RCC 7860 (cell line): ENCODE measurements at regions not wholly inside any gene's neighbourhood (a gene's known extent, or its start where the extent isn't known, plus 50 kb on each side); places are given as distances from the start of the nearest gene placed in this dataset.
"Not testable (repeated sequence)": the region's sequence is repeated elsewhere in the genome, so short reads cannot be mapped to it uniquely, and the experiment has no call there.

Experiments
- DNase-seq: peaks from one replicate; pipeline ENCODE4 v3.0.0-alpha.2; 2015; ENCODE audit warnings: low spot score
- FAIRE-seq: peaks from 2 replicates; lab custom pipeline; 2012; peaks lifted over from hg19 to GRCh38; lab: Jason Lieb, UNC

DNA sequence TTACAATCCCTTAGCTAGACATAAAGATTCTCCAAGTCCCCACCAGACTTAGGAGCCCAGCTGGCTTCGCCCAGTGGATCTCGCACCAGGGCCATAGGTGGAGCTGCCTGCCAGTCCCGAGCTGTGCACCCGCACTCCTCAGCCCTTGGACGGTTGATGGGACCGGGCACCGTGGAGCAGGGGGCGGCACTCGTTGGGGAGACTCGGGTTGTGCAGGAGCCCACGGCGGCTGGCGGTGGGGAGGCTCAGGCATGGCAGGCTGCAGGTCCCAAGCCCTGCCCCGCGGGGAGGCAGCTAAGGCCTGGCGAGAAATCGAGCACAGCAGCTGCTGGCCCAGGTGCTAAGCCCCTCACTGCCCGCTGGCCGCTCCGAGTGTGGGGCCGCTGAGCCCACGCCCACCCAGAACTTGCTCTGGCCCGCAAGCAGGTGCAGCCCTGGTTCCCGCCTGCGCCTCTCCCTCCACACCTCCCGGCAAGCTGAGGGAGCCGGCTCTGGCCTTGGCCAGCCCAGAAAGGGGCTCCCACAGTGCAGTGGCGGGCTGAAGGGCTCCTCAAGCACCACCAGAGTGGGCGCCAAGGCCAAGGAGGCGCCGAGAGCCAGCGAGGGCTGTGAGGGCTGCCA lies 275.0 kb upstream of the PDE3A start:
- FAIRE-seq, DNase-seq: not testable (repeated sequence)

DNA sequence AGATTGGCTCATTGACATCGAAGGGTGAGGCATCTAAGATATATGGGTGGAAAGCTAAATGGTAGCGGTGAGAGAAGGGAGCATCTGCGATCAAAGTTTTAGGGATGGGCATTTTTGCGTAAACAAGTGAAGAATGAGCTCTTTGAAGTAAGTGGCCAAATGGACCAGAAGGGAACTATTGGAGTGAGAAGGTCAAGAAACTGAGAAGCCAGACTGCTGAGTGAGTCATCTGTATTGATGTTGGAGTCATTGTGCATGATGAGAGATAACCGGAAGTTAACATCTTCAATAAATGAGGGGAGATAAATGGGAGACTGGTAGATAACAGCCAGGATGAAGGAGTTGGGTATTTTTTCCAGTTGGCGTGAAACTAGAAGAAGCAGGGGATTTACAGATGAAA lies 271.9 kb upstream of the PDE3A start:
- FAIRE-seq (no peak), DNase-seq (no peak)

DNA sequence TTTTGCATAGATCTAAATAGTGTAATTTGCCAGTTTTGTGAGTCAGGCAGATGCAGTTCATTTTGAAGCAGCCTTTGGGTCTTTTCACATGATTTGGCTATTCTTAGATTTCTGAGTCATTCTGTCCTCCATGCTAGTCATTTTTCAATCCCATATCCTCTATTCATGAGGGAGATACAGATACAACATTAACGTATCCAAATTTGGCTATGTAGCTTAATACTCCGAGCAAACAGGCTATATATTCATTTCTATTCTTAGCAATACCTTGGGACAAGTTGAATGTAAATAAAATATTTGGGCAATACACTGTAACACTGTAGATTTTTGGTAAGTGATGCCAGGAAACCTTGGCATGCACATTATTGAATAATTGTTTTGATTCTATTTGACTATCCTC lies 270.7 kb upstream of the PDE3A start:
- DNase-seq (no peak), FAIRE-seq (no peak)

DNA sequence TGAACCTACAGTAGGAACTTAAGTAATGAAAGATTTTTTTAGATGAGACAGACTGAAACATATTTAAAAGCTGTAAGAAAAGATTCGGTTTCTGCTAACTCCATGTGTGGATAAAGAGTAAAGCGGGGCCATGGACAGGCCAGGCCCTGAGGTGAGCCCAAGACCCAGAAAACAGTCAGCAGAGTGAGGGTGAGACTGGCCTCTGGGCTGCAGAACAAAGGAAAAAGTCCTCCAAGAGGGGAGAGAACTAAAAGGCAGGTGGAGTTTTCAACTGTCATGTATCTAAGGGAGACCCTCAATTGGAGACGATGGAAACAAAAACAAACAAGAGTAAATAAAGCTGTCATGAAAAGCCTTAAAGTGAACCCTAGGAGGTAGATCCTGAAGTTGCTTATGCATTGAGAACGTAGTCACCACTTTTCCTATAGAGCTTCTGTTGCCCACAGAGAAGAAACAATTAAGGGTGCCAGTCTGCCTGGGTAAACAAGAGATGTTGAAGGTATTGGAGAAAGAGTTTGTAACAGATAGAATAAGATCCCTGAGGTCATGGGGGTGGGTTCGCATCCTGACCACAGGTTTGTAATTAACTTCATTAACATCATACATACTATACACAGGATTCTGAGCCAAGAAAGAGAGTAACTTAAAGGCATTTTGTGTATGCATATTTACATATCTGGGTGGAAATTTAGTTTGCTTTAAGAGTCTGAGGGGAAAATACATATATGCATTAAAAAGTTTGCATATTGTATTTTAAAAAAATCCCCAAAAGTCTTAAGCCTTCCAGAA lies 268.7 kb upstream of the PDE3A start:
- FAIRE-seq: no peak
- DNase-seq: no peak

DNA sequence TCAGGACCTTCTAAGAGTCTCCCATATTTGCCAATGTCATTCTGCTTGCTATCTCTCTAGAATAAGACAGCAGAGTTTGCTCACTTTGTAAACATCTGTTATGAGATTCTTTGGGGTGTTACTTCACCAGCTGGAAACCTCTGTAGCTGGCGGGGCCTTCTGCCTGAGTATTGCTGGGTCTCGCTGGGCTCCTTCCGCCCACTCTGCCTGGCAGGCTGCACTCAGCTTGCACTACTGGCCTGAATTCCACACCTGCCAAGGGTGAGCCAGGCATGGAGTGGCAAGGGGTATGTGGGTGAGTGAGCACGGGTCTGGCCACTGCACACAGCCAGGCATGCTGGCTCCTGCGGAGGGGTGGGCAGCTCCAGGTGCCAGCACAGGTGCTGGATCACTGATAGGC lies 267.3 kb upstream of the PDE3A start:
- FAIRE-seq: no peak
- no peak for DNase-seq

GRCh38 chr12:20105943-20106342 lies 262.4 kb upstream of the PDE3A start:
- DNase-seq (no peak), FAIRE-seq (no peak)

DNA sequence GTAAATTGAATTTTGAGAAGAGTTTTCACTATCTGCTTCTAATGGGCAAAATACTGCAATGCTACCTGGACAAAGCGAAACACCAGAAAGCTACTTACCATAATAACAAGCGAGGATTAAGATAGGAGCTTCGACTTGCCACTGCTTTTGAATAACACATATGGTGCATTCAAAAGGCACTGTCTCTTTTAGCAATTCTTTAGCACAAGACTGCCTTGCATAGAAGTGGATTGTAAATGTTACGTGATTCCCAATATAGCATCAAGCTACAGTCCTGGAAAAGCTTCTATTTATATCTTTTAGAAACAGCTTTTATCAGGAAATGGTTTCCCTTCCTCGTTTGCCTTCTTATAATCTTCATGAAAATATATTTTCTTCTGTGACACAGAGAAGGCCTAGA lies 258.7 kb upstream of the PDE3A start:
- FAIRE-seq: no peak
- no peak for DNase-seq

DNA sequence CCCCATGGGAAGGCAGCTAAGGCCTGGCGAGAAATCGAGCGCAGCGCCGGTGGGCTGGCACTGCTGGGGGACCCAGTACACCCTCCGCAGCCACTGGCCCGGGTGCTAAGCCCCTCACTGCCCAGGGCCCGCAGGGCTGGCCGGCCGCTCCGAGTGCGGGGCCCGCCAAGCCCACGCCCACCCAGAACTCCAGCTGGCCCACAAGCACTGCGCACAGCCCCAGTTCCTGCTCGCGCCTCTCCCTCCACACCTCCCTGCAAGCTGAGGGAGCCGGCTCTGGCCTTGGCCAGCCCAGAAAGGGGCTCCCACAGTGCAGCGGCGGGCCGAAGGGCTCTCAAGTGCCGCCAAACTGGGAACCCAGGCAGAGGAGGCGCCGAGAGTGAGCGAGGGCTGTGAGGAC lies 253.0 kb upstream of the PDE3A start:
- DNase-seq, FAIRE-seq: not testable (repeated sequence)

GRCh38 chr12:20119596-20120402 lies 248.5 kb upstream of the PDE3A start:
- no peak for FAIRE-seq
- DNase-seq: no peak

GRCh38 chr12:20120403-20120725 lies 248.0 kb upstream of the PDE3A start:
- DNase-seq: no peak
- no peak for FAIRE-seq

GRCh38 chr12:20122274-20122673 lies 246.1 kb upstream of the PDE3A start:
- FAIRE-seq (no peak), DNase-seq (no peak)

DNA sequence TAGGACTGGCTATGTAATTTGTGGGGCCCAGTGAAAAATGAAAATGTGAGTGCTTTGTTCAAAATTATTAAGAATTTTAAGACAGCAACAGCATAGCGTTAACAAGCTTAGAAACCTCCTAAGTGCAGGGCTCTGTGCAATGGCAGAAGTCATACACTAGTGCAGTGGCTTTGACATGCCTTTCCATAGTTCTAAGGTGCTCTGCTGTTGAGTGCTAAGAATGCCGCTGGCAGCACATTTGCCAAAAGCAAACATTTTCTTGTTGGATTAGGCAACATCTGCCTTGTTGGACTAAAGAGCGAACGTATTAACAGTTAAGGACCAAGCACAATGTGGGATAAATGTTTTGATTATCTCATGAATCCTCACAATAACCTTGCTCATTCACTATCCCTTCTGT lies 244.9 kb upstream of the PDE3A start:
- DNase-seq (no peak), FAIRE-seq (no peak)

DNA sequence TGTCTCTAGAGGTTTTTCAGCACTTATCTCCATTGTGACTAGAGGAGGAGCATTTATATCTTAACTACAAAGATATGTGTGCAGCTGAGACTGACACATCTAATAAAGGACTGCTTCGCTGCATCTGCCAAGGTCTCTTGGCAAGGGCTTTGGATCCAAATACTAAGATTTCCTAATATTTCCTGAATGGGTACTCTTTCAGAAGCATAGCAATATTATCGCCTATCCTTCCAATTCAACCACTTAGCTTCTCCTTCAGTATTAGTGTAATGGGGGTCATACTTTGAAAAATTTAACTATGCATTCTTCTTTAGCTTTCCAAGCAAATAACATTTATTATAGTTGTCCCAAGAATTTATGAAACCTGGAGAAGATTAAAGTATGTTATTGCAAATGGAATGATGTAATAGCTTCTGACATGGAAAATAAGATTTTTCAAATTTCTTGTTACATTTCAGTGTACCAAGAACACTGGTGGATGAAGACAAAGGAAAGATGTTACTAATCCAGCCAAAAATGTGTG lies 243.0 kb upstream of the PDE3A start:
- no peak for FAIRE-seq
- DNase-seq: no peak

DNA sequence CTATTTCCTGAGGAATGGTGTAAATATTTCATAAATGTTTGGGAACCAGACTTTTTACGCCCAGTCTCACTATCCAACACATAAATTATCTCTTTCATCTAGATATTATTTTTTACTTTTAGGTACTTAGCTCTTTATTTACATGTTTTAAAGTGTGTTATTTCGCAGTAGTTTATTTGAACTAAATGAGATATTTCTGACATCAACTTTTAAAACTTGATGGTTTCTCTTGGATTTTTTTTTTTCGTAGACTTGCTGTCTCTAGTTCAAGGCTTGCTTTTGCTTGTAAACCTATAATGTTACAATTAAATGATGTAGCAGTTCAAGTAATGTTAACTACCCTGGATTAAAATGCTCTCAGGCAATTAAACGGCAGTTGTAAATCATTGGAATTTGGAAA lies 241.7 kb upstream of the PDE3A start:
- no peak for DNase-seq
- FAIRE-seq: no peak

DNA sequence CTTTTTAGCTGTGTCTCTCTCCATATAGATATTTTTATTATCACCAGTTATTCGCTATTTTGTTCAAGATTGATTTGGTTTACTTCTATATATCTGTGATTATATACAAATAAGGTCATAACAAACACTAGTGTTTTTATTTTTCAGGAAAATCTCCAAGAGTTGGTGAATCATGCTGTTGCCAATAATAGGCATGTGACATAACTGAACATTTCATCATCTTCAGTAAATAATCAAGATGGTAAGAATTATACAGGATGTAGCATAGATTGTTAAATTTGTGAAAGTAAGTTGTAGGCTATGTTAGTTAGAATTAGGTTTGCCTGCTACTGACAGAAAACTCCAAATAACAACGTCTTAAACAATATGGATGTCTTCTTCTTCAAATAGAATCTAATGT lies 240.9 kb upstream of the PDE3A start:
- FAIRE-seq: no peak
- DNase-seq: no peak

DNA sequence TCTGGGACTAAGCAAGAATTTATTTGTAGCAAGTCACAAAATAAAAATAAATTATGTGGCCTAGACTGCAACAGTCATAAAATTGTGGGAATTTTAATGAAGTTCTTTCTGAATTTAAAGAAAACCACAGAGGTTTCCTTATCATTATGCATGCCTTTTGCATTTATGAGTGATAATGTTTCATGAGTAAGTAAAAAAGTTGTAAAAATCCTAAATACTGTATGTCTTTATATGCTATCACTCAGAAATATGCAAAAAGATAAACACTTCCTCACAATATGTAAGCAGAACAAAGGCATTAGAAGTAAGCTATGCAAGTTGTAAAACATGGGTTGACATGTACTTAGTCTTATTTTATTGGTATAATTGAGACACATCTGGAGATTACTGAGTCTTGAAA lies 239.4 kb upstream of the PDE3A start:
- no peak for FAIRE-seq
- no peak for DNase-seq

DNA sequence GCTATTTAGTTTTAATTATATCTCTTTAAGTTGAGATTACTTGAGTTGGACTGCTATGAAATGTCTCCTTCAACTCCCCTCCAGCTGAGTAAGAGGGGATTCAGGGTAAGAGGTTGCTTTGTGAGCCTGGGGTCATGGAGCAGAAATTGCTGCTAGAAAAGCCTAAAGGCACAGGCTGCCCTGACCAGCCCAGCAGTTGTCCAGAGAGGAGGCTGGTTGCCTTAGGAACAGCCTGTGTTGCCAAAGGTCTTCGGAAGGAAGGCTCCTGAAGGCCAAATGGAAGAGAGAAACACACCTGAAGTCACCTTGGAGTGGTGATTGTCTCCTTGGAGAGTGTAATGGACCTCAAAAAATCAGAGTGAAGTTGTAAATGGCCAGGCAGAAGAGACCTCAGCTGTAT lies 235.5 kb upstream of the PDE3A start:
- FAIRE-seq: no peak

GRCh38 chr12:20134652-20135051 lies 233.7 kb upstream of the PDE3A start:
- FAIRE-seq (no peak), DNase-seq (no peak)

More for the DNA sequence above, 235.5 kb upstream of the PDE3A start:
- no peak for DNase-seq

DNA sequence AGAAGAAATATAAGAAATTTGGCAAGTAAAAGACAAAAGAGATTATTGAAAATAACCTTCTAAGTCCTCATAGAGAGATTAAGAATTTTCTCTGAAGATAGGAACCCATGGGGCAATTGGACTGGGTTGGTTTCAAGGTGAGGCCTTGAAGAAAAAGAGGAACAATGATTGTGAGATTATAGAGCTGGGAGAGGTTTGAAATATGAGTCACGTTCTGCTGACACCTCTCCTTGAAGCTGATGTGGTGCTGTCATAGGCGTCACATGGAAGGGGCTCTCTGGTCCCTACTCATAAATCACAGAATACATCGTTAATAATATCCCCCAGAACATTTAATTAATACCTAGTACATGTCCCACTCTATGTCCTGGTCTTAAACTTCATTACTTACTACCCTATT lies 227.6 kb upstream of the PDE3A start:
- no peak for DNase-seq
- FAIRE-seq: no peak

GRCh38 chr12:20142316-20142715 lies 226.0 kb upstream of the PDE3A start:
- FAIRE-seq (no peak), DNase-seq (no peak)

DNA sequence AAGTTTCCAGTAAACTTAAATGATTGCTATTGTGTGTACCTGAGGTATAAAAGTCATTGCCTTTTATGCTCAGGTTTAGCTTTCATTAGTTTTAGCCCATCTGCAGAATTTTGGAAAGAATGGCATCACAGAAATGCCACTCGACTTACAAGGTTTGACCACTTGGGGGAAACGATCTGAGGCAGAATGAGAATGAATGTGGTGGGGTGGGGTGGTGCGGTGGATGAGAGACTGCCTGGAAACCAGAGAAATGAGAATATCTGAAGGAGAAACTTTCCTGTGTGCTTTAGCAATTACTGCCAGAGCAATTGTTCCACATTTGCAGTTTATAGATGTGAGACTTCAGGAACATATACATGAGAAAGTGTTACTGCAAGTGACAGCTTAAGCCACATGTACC lies 225.4 kb upstream of the PDE3A start:
- FAIRE-seq (no peak), DNase-seq (no peak)

DNA sequence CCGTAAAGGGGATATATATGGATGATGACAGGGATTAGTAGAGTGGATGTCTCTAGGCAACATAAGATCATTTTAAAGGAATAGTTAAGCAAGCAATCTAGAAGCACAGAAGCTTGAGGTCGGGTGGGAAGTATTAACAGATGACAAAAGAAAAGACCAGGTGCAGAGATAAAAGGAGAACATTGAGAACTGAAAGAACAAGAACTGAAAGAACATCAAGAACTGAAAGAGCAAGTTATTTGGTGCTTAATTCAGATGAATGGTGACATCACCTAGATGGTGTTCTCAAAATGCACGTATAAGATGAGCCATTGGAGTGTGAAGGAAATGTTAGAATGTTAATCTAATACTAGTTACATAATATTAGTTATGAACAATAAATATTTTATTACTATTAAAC lies 224.0 kb upstream of the PDE3A start:
- FAIRE-seq (no peak), DNase-seq (no peak)
